ENCODE measurements at regions not wholly inside any gene's neighbourhood (a gene's known extent, or its start where the extent isn't known, plus 50 kb on each side); places are given as distances from the start of the nearest gene placed in this dataset.

- TF ChIP-seq, protein P1, sequence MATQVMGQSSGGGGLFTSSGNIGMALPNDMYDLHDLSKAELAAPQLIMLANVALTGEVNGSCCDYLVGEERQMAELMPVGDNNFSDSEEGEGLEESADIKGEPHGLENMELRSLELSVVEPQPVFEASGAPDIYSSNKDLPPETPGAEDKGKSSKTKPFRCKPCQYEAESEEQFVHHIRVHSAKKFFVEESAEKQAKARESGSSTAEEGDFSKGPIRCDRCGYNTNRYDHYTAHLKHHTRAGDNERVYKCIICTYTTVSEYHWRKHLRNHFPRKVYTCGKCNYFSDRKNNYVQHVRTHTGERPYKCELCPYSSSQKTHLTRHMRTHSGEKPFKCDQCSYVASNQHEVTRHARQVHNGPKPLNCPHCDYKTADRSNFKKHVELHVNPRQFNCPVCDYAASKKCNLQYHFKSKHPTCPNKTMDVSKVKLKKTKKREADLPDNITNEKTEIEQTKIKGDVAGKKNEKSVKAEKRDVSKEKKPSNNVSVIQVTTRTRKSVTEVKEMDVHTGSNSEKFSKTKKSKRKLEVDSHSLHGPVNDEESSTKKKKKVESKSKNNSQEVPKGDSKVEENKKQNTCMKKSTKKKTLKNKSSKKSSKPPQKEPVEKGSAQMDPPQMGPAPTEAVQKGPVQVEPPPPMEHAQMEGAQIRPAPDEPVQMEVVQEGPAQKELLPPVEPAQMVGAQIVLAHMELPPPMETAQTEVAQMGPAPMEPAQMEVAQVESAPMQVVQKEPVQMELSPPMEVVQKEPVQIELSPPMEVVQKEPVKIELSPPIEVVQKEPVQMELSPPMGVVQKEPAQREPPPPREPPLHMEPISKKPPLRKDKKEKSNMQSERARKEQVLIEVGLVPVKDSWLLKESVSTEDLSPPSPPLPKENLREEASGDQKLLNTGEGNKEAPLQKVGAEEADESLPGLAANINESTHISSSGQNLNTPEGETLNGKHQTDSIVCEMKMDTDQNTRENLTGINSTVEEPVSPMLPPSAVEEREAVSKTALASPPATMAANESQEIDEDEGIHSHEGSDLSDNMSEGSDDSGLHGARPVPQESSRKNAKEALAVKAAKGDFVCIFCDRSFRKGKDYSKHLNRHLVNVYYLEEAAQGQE (IDR thresholded peaks at IDR 0.05; ENCODE audit: insufficient read depth in 1 of 2, low read depth in 2 of 2, low read length in 2 of 2) = no peak
- TF ChIP-seq POLR2AphosphoS5 (IDR thresholded peaks at IDR 0.05; ENCODE audit: low read depth, low read length) (no peak), FOXP2 (optimal IDR thresholded peaks at IDR 0.05; ENCODE audit: borderline replicate concordance, extremely low read depth, extremely low read length, insufficient read depth) (no peak)
Observed at GRCh38 chr4:116668190-116668589, 417.2 kb downstream of the TRAM1L1 start.

Measured in PFSK-1 (cell line).